OCI-LY7 (cell line): ENCODE measurements at regions not wholly inside any gene's neighbourhood (a gene's known extent, or its start where the extent isn't known, plus 50 kb on each side); places are given as distances from the start of the nearest gene placed in this dataset.
"Not testable (repeated sequence)": the region's sequence is repeated elsewhere in the genome, so short reads cannot be mapped to it uniquely, and the experiment has no call there.

Experiments used
- CTCF ChIP-seq: fragments of 200-600 bp; sonication (generic); conservative IDR thresholded peaks from 2 replicates; pipeline ENCODE4 v1.5.1; 2014; ENCODE audit warnings: mild to moderate bottlenecking, antibody characterized with exemption, low read length, moderate library complexity, mixed read lengths
- EZH2phosphoT487 ChIP-seq: fragments of 200-600 bp; sonication (generic); IDR thresholded peaks from 2 replicates; pipeline ENCODE4 v1.6.1; 2018; ENCODE audit warnings: low read depth, borderline replicate concordance, mild to moderate bottlenecking, mixed run types, antibody characterized with exemption, low read length, moderate library complexity, mixed read lengths

DNA sequence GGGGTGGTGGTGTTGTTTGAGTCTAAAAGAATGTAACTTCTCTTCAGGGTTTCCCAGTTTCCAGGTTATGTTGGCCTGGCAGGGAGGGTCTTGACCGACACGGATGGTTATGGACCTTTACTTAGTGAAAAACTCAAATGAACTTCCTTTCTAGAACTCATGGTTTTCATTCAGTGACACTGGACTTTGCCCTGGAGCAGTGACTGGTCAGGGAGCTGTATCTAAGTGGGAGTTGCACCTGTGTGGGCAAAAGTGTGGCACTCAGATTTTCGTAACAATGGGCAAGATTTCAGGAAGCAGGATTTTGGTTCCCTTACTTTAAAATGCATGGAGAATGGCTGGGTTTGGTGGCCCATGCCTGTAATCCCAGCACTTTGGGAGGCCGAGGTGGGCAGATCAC lies 67.8 kb downstream of the SRGAP2 start:
- not testable (repeated sequence) for TF ChIP-seq CTCF, EZH2phosphoT487
